GM10248 (cell line): ENCODE measurements at regions not wholly inside any gene's neighbourhood (a gene's known extent, or its start where the extent isn't known, plus 50 kb on each side); places are given as distances from the start of the nearest gene placed in this dataset.

Experiments
- CTCF ChIA-PET: fragments of 300-600 bp; sonication (Branson Sonifier 250); formaldehyde crosslinking; extraction: SDS; loops from one replicate; lab custom pipeline; 2021; ENCODE audit warnings: antibody characterized with exemption; lab: Yijun Ruan, JAX
- POLR2A ChIA-PET: fragments of 350-650 bp; sonication (Branson Sonifier 250); formaldehyde crosslinking; extraction: SDS; loops from one replicate; lab custom pipeline; 2020; ENCODE audit warnings: antibody characterized with exemption; lab: Yijun Ruan, JAX
- DNase-seq: peaks from one replicate; pipeline ENCODE4 v3.0.0; 2012; ENCODE audit errors: extremely low spot score
- TF ChIP-seq, protein P1 (sequence below): IDR thresholded peaks from 2 replicates; pipeline ENCODE4 v1.5.1; 2012; ENCODE audit warnings: mild to moderate bottlenecking, low read depth; ENCODE audit errors: extremely low read depth, missing control alignments, control extremely low read depth

DNA sequence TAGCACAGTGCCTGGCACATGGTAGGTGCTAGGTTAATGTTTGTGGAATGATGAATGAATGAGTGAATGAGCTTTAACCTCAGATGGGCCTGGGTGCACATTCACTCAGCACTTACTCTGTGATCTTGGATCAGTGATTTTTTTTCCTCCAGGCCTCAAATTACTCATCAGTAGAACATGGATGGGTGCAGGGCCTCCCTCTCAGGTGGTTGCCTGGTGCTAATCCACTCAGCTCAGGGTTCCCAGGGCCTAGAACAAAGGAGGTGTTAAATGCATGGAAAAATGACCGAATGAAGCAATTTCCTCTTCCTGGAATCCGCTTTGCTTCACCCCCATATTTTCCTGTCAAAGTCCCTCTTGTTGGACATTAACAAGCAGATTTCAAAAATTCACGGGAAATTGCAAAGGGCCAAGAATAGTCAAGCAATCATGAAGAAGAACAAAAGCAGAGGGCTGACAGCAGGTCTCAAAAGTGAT lies 93.5 kb downstream of the MYEOV start:
- TF ChIP-seq, protein P1, sequence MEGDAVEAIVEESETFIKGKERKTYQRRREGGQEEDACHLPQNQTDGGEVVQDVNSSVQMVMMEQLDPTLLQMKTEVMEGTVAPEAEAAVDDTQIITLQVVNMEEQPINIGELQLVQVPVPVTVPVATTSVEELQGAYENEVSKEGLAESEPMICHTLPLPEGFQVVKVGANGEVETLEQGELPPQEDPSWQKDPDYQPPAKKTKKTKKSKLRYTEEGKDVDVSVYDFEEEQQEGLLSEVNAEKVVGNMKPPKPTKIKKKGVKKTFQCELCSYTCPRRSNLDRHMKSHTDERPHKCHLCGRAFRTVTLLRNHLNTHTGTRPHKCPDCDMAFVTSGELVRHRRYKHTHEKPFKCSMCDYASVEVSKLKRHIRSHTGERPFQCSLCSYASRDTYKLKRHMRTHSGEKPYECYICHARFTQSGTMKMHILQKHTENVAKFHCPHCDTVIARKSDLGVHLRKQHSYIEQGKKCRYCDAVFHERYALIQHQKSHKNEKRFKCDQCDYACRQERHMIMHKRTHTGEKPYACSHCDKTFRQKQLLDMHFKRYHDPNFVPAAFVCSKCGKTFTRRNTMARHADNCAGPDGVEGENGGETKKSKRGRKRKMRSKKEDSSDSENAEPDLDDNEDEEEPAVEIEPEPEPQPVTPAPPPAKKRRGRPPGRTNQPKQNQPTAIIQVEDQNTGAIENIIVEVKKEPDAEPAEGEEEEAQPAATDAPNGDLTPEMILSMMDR: no peak
- CTCF ChIA-PET: interaction anchor here (0.7 kb wide), 1 partner anchor 11 kb away, joined by 3 read pairs; no protein-coding TSS in a partner anchor

DNA sequence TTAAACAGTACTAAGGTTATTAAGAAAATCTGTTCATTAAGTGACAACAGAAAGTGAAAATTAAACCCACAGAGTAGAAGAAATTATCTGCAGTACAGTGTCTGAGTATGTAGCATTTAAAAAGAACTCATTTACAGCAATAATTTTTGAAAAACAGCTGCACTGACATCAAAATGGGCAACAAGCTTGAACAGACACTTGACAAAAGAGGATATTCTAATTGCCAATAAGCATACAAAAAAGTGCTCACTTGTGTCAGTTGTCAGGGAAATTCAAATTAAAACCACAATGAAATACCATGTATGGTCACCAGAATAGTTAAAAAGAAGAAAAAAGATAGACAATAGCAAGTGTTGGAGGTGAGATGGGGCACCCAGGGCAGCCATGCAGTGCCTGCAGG lies 93.3 kb upstream of the LINC01488 start:
- TF ChIP-seq, protein P1: no peak
- CTCF ChIA-PET: interaction anchor here (1.1 kb wide), 1 partner anchor 275 kb away, joined by 3 read pairs; no protein-coding TSS in a partner anchor
- DNase-seq: no peak
- POLR2A ChIA-PET: no interaction called here

More for the DNA sequence above, 93.5 kb downstream of the MYEOV start:
- POLR2A ChIA-PET: no interaction called here
- no peak for DNase-seq

DNA sequence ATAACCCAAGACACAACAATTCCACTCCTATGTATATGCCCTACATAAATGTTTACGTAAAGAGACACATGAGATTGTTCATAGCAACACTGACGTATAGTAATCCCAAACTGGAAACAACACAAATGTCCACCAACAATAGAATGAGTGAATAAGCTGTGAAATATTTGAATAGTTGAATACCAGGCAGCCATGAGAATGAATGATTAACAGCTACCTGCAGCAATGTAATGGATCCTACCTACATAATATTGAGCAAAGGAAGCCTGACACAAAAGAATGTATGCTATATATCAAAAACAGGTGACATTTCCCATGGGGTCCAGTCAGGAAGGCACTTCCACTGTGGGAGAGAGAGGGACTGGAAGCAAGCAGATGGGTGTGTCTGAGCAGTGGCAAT lies 92.8 kb upstream of the LINC01488 start:
- TF ChIP-seq, protein P1: no peak
- CTCF ChIA-PET: interaction anchor here (1.1 kb wide), 1 partner anchor 275 kb away, joined by 3 read pairs; no protein-coding TSS in a partner anchor
- DNase-seq: no peak
- POLR2A ChIA-PET: no interaction called here

DNA sequence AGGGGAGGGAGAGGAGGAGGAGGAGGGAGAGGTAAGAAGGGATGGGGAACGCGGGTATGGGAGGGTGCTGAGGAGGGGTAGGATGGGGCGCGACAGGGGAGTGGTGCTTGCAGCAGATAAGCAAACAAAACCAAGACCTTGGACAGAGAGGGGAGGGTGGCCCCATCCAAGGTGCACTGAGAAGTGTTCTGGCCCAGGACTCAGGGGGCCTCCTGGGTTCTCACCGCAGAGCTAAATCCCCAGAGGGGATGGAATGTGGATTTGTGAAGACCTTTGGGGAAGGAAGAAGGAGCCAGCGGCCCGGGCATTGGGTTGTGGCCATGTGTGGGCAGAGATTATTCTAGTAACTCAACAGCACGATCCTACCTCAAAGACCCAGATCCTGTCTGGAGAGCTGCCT lies 90.9 kb upstream of the LINC01488 start:
- CTCF ChIA-PET: no interaction called here
- TF ChIP-seq, protein P1: no peak
- no peak for DNase-seq
- POLR2A ChIA-PET: no interaction called here

GRCh38 chr11:69391192-69392103 lies 90.0 kb upstream of the LINC01488 start:
- DNase-seq: no peak
- ChIA-PET CTCF (no interaction called here), POLR2A (no interaction called here)
- TF ChIP-seq, protein P1: no peak

- ChIA-PET CTCF (no interaction called here), POLR2A (no interaction called here)
- TF ChIP-seq, protein P1: no peak
- no peak for DNase-seq
These were observed 89.3 kb upstream of the LINC01488 start for GRCh38 chr11:69392104-69392653.
